ENCODE measurements at regions not wholly inside any gene's neighbourhood (a gene's known extent, or its start where the extent isn't known, plus 50 kb on each side); places are given as distances from the start of the nearest gene placed in this dataset.
A peak's percentile ranks its signal among the peaks of the same experiment; 100 is the strongest.

GRCh38 chr6:169907419-169908115 lies 156.1 kb downstream of the ERMARD start:
- Histone ChIP-seq H3K9me3 (no peaks in the 10 kb centered on the region), H3K27me3 (no peaks in the 10 kb centered on the region), H3K4me1 (peaks cover 31 to 40% (median 33%) of the 10 kb centered on the region in 4 donors), H3K36me3 (no peaks in the 10 kb centered on the region), H3K27ac (no peak overlapping the region), H3K4me3 (no peak overlapping the region)
- no peak for ATAC-seq (ENCODE audit: low FRiP score in 2 of 2)
- WGBS, 2 donors = 63% methylated on average over 9 of the region's 9 CpGs
- TF ChIP-seq POLR2A (IDR thresholded peaks at IDR 0.05) (no peak), POLR2AphosphoS5 (IDR thresholded peaks at IDR 0.05) (no peak)
- TF ChIP-seq, protein P1, sequence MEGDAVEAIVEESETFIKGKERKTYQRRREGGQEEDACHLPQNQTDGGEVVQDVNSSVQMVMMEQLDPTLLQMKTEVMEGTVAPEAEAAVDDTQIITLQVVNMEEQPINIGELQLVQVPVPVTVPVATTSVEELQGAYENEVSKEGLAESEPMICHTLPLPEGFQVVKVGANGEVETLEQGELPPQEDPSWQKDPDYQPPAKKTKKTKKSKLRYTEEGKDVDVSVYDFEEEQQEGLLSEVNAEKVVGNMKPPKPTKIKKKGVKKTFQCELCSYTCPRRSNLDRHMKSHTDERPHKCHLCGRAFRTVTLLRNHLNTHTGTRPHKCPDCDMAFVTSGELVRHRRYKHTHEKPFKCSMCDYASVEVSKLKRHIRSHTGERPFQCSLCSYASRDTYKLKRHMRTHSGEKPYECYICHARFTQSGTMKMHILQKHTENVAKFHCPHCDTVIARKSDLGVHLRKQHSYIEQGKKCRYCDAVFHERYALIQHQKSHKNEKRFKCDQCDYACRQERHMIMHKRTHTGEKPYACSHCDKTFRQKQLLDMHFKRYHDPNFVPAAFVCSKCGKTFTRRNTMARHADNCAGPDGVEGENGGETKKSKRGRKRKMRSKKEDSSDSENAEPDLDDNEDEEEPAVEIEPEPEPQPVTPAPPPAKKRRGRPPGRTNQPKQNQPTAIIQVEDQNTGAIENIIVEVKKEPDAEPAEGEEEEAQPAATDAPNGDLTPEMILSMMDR (IDR thresholded peaks at IDR 0.05) = no peak
- DNase-seq = no peak

DNA sequence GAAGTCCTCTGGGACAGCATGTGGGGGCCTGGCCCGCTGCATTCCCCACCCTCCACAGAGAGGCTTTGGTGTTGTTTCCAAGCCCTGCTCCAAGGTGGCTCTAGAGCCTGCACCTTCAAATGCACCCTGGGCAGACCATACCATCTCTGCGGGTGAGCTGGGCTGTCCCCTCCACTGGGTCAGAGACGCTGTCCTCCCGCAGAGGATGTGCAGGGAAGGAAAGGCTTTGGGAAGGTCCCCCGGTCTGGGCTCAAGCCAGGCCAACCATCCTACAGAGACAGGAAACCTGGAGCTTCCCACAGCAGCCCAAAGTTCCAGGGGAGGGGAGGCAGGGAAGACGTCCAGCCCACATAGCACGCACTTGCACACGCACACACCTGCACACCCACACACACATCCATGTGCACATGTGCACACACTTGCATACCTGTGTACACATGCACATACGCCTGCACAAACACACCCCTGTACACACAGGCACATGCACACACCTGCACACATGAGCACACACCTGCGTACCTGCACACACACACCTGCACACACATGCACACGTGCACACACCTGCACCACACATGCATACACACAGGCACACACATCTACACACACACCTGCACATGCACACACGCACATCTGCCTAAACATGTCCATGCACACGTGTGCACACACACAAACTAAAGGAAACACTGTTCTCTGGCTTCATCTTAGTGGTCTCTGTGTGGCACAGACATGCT lies 155.4 kb downstream of the ERMARD start:
- Histone ChIP-seq H3K27me3 (no peaks in the 10 kb centered on the region), H3K9me3 (no peaks in the 10 kb centered on the region), H3K27ac (no peak overlapping the region), H3K36me3 (no peaks in the 10 kb centered on the region), H3K4me3 (no peak overlapping the region), H3K4me1 (peaks cover 31 to 40% (median 33%) of the 10 kb centered on the region in 4 donors)
- TF ChIP-seq POLR2A (IDR thresholded peaks at IDR 0.05) (no peak), EP300 (IDR thresholded peaks at IDR 0.05) (no peak), POLR2AphosphoS5 (IDR thresholded peaks at IDR 0.05) (no peak)
- TF ChIP-seq, protein P1 (IDR thresholded peaks at IDR 0.05) = no peak
- ATAC-seq (ENCODE audit: low FRiP score in 2 of 2) = peak in 1 of 2 donors; percentile 19
- WGBS, 2 donors = 60 to 71% methylated on average over 8 to 13 of the region's 13 CpGs
- no peak for DNase-seq

DNA sequence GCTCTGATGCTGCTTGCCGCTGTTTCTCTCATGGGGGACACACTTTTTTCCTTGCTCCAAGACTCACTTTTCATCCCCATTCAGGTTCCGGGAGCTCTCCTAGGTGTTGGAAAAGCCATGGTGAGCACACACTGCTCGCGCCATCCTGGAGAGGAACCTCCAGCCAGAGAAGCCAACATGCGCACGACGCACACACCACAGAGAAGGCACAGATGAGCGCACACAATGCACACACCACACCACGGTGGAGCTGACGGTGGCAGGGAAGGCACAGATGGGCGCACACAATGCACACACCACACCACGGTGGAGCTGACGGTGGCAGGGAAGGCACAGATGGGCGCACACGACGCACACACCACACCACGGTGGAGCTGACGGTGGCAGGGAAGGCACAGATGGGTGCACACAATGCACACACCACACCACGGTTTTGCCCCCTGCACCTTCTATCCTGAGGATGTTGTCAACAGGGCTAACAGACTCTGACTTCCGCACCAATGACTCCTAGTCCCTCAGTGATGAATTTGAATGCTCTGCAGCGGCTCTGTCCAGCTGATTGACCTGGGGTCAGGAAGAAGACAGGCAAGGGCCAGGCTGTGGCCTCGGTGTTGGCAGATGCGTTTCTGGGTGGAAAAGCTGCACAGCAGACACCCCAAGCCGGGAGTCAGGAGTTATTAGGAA lies 154.7 kb downstream of the ERMARD start:
- H3K4me1 ChIP-seq = peaks cover 31 to 40% (median 33%) of the 10 kb centered on the region in 4 donors
- no peaks in the 10 kb centered on the region for H3K36me3 ChIP-seq
- 77 to 79% methylated on average over 17 to 24 of the region's 24 CpGs for whole genome bisulfite sequencing, 2 donors
- no peaks in the 10 kb centered on the region for H3K27me3 ChIP-seq
- no peaks in the 10 kb centered on the region for H3K9me3 ChIP-seq
- no peak for ATAC-seq (ENCODE audit: low FRiP score in 2 of 2)
- TF ChIP-seq POLR2A (IDR thresholded peaks at IDR 0.05) = no peak
- TF ChIP-seq, protein P1 (IDR thresholded peaks at IDR 0.05) = no peak
- TF ChIP-seq POLR2AphosphoS5 (IDR thresholded peaks at IDR 0.05) = no peak
- no peak for TF ChIP-seq EP300 (IDR thresholded peaks at IDR 0.05)
- DNase-seq = peak in 1 of 2 donors; percentile 24
- H3K27ac ChIP-seq = peak overlapping the region in 2 of 4 donors; percentile 11 to 62
- H3K4me3 ChIP-seq = no peak overlapping the region

GRCh38 chr6:169905041-169905807 lies 153.8 kb downstream of the ERMARD start:
- WGBS, 2 donors = 43 to 62% methylated on average over 16 to 19 of the region's 20 CpGs
- DNase-seq (peak in 1 of 2 donors; percentile 50), ATAC-seq (ENCODE audit: low FRiP score in 2 of 2) (peak; percentile 11 to 45)
- Histone ChIP-seq H3K36me3 (no peaks in the 10 kb centered on the region), H3K4me1 (peaks cover 31 to 40% (median 33%) of the 10 kb centered on the region in 4 donors), H3K9me3 (no peaks in the 10 kb centered on the region), H3K4me3 (no peak overlapping the region), H3K27ac (peak overlapping the region in 3 of 4 donors; percentile 11 to 62 (median 39)), H3K27me3 (no peaks in the 10 kb centered on the region)
- TF ChIP-seq, protein P1 (IDR thresholded peaks at IDR 0.05) = no peak
- TF ChIP-seq POLR2AphosphoS5 (IDR thresholded peaks at IDR 0.05) (peak; percentile 9 to 57), POLR2A (IDR thresholded peaks at IDR 0.05) (no peak)

Measured in upper lobe of left lung (tissue), 6 donors.